OCI-LY7 (cell line): ENCODE measurements at regions not wholly inside any gene's neighbourhood (a gene's known extent, or its start where the extent isn't known, plus 50 kb on each side); places are given as distances from the start of the nearest gene placed in this dataset.

Experiments
- EZH2phosphoT487 ChIP-seq: fragments of 200-600 bp; sonication (generic); IDR thresholded peaks from 2 replicates; pipeline ENCODE4 v1.6.1; 2018; ENCODE audit warnings: low read depth, borderline replicate concordance, mild to moderate bottlenecking, mixed run types, antibody characterized with exemption, low read length, moderate library complexity, mixed read lengths
- TF ChIP-seq, protein P1 (sequence below): fragments of 200-600 bp; sonication (generic); conservative IDR thresholded peaks from 2 replicates; pipeline ENCODE4 v1.5.1; 2014; ENCODE audit warnings: mild to moderate bottlenecking, antibody characterized with exemption, low read length, moderate library complexity, mixed read lengths

DNA sequence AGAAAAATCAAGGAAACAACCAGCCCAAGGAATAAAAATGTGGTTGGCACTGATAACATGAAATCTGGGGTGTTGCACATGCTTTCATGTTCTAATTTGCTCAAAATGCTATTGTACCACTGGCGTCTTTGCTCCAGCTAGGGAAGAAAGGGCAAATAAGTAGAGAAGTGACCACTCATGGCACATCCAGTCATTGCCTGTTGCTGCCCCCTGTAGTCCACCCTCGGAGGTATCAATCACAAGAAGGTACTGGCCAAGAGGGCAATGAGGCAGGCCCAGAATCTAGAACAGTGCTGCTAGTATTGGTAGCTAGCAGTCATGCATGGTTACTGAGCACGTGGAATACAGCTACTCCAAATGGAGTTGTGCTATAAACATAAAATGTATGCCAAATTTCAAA, 213.4 kb downstream of the CDCA7 start:
- TF ChIP-seq, protein P1, sequence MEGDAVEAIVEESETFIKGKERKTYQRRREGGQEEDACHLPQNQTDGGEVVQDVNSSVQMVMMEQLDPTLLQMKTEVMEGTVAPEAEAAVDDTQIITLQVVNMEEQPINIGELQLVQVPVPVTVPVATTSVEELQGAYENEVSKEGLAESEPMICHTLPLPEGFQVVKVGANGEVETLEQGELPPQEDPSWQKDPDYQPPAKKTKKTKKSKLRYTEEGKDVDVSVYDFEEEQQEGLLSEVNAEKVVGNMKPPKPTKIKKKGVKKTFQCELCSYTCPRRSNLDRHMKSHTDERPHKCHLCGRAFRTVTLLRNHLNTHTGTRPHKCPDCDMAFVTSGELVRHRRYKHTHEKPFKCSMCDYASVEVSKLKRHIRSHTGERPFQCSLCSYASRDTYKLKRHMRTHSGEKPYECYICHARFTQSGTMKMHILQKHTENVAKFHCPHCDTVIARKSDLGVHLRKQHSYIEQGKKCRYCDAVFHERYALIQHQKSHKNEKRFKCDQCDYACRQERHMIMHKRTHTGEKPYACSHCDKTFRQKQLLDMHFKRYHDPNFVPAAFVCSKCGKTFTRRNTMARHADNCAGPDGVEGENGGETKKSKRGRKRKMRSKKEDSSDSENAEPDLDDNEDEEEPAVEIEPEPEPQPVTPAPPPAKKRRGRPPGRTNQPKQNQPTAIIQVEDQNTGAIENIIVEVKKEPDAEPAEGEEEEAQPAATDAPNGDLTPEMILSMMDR, result peak; percentile 28; the same call in 1 of the 2 replicates
- no peak for TF ChIP-seq EZH2phosphoT487
